ENCODE measurements at regions not wholly inside any gene's neighbourhood (a gene's known extent, or its start where the extent isn't known, plus 50 kb on each side); places are given as distances from the start of the nearest gene placed in this dataset.

- H3K9me2 ChIP-seq (replicated peaks; ENCODE audit: insufficient read depth, low read length) = no peaks in the 10 kb centered on the region
- no peaks in the 10 kb centered on the region for H3K79me2 ChIP-seq (ENCODE audit: low read length)
- no peaks in the 10 kb centered on the region for H3K36me3 ChIP-seq (replicated peaks; ENCODE audit: insufficient read depth, low read length)
- no peak overlapping the region for H2AFZ ChIP-seq (ENCODE audit: low read length)
- TF ChIP-seq EZH2phosphoT487 (IDR thresholded peaks at IDR 0.05; ENCODE audit: low read length) (no peak), EZH2 (optimal IDR thresholded peaks at IDR 0.05; ENCODE audit: low read depth, low read length) (no peak), CTCF (IDR thresholded peaks at IDR 0.05; ENCODE audit: low read length) (no peak)
- no peaks in the 10 kb centered on the region for H3K9me3 ChIP-seq (replicated peaks; ENCODE audit: insufficient read depth, low read length)
- H3K4me2 ChIP-seq (ENCODE audit: low read depth, low read length) = no peak overlapping the region
- H3F3A ChIP-seq (ENCODE audit: insufficient read depth, low read length) = no peaks in the 10 kb centered on the region
- no peaks in the 10 kb centered on the region for H3K4me1 ChIP-seq (ENCODE audit: low read length)
- no peaks in the 10 kb centered on the region for H3K27me3 ChIP-seq (replicated peaks; ENCODE audit: insufficient read depth, low read length)
- no peak for DNase-seq
- H3K27ac ChIP-seq (ENCODE audit: low read length) = no peak overlapping the region
- no peak overlapping the region for H3K4me3 ChIP-seq (ENCODE audit: low read length)
- H3K9ac ChIP-seq (ENCODE audit: low read length) = no peak overlapping the region
- no peaks in the 10 kb centered on the region for H4K20me1 ChIP-seq (ENCODE audit: insufficient read depth, low read length)
Measured at GRCh38 chr5:57335092-57335660, 147.4 kb downstream of the ACTBL2 start.

- no peak for DNase-seq
- H4K20me1 ChIP-seq (ENCODE audit: insufficient read depth, low read length) = no peaks in the 10 kb centered on the region
- no peaks in the 10 kb centered on the region for H3K79me2 ChIP-seq (ENCODE audit: low read length)
- H3K4me1 ChIP-seq (ENCODE audit: low read length) = no peaks in the 10 kb centered on the region
- H3K4me2 ChIP-seq (ENCODE audit: low read depth, low read length) = no peak overlapping the region
- no peaks in the 10 kb centered on the region for H3K9me3 ChIP-seq (replicated peaks; ENCODE audit: insufficient read depth, low read length)
- H3K27me3 ChIP-seq (replicated peaks; ENCODE audit: insufficient read depth, low read length) = no peaks in the 10 kb centered on the region
- H3F3A ChIP-seq (ENCODE audit: insufficient read depth, low read length) = no peaks in the 10 kb centered on the region
- H3K9me2 ChIP-seq (replicated peaks; ENCODE audit: insufficient read depth, low read length) = no peaks in the 10 kb centered on the region
- H3K4me3 ChIP-seq (ENCODE audit: low read length) = no peak overlapping the region
- no peak overlapping the region for H3K9ac ChIP-seq (ENCODE audit: low read length)
- H3K27ac ChIP-seq (ENCODE audit: low read length) = no peak overlapping the region
- H2AFZ ChIP-seq (ENCODE audit: low read length) = no peak overlapping the region
- H3K36me3 ChIP-seq (replicated peaks; ENCODE audit: insufficient read depth, low read length) = no peaks in the 10 kb centered on the region
- TF ChIP-seq EZH2phosphoT487 (IDR thresholded peaks at IDR 0.05; ENCODE audit: low read length) = no peak
- no peak for TF ChIP-seq CTCF (IDR thresholded peaks at IDR 0.05; ENCODE audit: low read length)
- no peak for TF ChIP-seq EZH2 (optimal IDR thresholded peaks at IDR 0.05; ENCODE audit: low read depth, low read length)
Measured at GRCh38 chr5:57334475-57334874, 148.1 kb downstream of the ACTBL2 start.

GRCh38 chr5:57332361-57332760 lies 150.2 kb downstream of the ACTBL2 start:
- Histone ChIP-seq H3K9ac (ENCODE audit: low read length) (no peak overlapping the region), H3F3A (ENCODE audit: insufficient read depth, low read length) (no peaks in the 10 kb centered on the region), H4K20me1 (ENCODE audit: insufficient read depth, low read length) (no peaks in the 10 kb centered on the region), H2AFZ (ENCODE audit: low read length) (no peak overlapping the region), H3K79me2 (ENCODE audit: low read length) (no peaks in the 10 kb centered on the region), H3K36me3 (replicated peaks; ENCODE audit: insufficient read depth, low read length) (no peaks in the 10 kb centered on the region), H3K27me3 (replicated peaks; ENCODE audit: insufficient read depth, low read length) (no peaks in the 10 kb centered on the region), H3K4me2 (ENCODE audit: low read depth, low read length) (no peak overlapping the region), H3K9me2 (replicated peaks; ENCODE audit: insufficient read depth, low read length) (no peaks in the 10 kb centered on the region), H3K27ac (ENCODE audit: low read length) (no peak overlapping the region), H3K4me1 (ENCODE audit: low read length) (no peaks in the 10 kb centered on the region), H3K9me3 (replicated peaks; ENCODE audit: insufficient read depth, low read length) (no peaks in the 10 kb centered on the region), H3K4me3 (ENCODE audit: low read length) (no peak overlapping the region)
- no peak for TF ChIP-seq EZH2 (optimal IDR thresholded peaks at IDR 0.05; ENCODE audit: low read depth, low read length)
- no peak for TF ChIP-seq CTCF (IDR thresholded peaks at IDR 0.05; ENCODE audit: low read length)
- TF ChIP-seq EZH2phosphoT487 (IDR thresholded peaks at IDR 0.05; ENCODE audit: low read length) = no peak
- no peak for DNase-seq

All from MM.1S (cell line).